ENCODE measurements at regions not wholly inside any gene's neighbourhood (a gene's known extent, or its start where the extent isn't known, plus 50 kb on each side); places are given as distances from the start of the nearest gene placed in this dataset.

DNA sequence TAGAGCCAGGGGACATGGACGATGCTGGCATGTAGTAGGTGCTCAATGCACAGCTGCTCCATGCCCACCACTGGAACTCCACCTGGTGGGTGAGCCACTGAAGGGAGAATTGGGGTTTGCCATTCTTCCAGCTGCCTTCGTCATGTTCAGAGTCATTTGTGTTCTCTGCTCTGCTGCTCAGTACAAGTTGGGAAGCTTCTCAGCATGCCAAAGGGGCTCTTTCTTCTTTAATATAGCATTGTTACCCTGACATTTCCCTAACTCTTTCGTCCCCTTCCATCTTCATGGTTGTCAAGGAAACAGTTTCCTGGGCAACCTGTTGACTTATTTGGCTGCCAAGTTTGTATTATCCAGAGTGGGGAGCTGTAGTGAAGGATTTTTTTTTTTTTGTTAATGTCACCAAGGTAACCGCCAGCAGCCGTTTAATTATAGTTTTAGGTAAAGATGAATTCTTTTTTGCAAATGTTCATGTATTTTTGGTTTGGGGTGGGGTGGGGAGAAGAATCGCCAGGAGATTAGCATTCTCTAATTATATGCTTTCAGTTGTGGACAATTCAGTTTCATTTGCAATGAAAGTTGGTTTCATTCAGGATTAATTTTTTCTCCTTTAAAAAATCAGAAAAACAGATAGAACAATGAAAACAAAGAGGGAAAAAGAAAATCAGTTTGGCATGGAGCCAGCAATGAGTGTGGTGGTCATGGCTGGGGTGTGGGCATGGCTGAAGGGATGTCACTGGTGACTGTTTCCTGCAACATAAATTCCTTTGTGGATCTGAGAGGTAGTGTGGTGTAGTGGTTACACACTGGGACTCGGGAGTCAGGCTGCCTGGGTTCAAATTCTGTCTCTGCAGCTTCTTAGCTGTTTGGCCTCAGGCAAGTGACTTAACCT is 73.0 kb upstream of the KCNG1 start:
- TF ChIP-seq, protein P1, sequence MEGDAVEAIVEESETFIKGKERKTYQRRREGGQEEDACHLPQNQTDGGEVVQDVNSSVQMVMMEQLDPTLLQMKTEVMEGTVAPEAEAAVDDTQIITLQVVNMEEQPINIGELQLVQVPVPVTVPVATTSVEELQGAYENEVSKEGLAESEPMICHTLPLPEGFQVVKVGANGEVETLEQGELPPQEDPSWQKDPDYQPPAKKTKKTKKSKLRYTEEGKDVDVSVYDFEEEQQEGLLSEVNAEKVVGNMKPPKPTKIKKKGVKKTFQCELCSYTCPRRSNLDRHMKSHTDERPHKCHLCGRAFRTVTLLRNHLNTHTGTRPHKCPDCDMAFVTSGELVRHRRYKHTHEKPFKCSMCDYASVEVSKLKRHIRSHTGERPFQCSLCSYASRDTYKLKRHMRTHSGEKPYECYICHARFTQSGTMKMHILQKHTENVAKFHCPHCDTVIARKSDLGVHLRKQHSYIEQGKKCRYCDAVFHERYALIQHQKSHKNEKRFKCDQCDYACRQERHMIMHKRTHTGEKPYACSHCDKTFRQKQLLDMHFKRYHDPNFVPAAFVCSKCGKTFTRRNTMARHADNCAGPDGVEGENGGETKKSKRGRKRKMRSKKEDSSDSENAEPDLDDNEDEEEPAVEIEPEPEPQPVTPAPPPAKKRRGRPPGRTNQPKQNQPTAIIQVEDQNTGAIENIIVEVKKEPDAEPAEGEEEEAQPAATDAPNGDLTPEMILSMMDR (IDR thresholded peaks at IDR 0.05): no peak
- TF ChIP-seq EZH2 (IDR thresholded peaks at IDR 0.05; ENCODE audit: borderline replicate concordance, insufficient read depth, low read depth, low read length, poor library complexity, severe bottlenecking): no peak
